IMR-90 (cell line): ENCODE measurements at regions not wholly inside any gene's neighbourhood (a gene's known extent, or its start where the extent isn't known, plus 50 kb on each side); places are given as distances from the start of the nearest gene placed in this dataset.

Experiments
- FOS ChIP-seq: fragments of 150-350 bp; IDR thresholded peaks from 2 replicates; pipeline ENCODE4 v1.6.1; 2016; ENCODE audit warnings: low read depth, low read length
- POLR2A ChIP-seq: IDR thresholded peaks from 2 replicates; pipeline ENCODE4 v1.6.1; 2012; ENCODE audit warnings: mild to moderate bottlenecking, low read depth, low read length
- RAD21 ChIP-seq: IDR thresholded peaks from 2 replicates; pipeline ENCODE4 v1.6.1; 2012; ENCODE audit warnings: low read length, improper control_type of control experiment
- USF2 ChIP-seq: fragments of 150-350 bp; IDR thresholded peaks from 2 replicates; pipeline ENCODE4 v1.6.1; 2017; ENCODE audit warnings: mild to moderate bottlenecking, antibody characterized with exemption, low read length, low read depth
- TF ChIP-seq, protein P1 (sequence below): conservative IDR thresholded peaks from 2 replicates; pipeline ENCODE4 v1.5.1; 2012; ENCODE audit warnings: mild to moderate bottlenecking, low read depth, low read length, improper control_type of control experiment

DNA sequence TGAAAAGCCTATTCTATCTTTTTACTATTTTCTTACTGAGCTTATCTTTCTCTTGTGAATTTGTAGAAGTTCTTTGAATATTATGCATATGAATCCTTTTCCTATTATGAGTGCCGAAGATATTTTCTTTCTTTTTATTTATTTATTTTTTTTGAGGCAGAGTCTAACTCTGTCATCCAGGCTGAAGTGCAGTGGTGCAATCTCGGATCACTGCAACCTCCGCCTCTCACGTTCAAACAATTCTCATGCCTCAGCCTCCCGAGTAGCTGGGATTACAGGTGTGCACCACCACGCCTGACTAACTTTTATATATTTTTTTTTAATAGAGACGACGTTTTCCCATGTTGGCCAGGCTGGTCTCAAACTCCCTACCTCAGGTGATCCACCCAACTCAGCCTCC lies 109.8 kb downstream of the RHOU start:
- no peak for TF ChIP-seq RAD21
- TF ChIP-seq USF2: no peak
- TF ChIP-seq, protein P1, sequence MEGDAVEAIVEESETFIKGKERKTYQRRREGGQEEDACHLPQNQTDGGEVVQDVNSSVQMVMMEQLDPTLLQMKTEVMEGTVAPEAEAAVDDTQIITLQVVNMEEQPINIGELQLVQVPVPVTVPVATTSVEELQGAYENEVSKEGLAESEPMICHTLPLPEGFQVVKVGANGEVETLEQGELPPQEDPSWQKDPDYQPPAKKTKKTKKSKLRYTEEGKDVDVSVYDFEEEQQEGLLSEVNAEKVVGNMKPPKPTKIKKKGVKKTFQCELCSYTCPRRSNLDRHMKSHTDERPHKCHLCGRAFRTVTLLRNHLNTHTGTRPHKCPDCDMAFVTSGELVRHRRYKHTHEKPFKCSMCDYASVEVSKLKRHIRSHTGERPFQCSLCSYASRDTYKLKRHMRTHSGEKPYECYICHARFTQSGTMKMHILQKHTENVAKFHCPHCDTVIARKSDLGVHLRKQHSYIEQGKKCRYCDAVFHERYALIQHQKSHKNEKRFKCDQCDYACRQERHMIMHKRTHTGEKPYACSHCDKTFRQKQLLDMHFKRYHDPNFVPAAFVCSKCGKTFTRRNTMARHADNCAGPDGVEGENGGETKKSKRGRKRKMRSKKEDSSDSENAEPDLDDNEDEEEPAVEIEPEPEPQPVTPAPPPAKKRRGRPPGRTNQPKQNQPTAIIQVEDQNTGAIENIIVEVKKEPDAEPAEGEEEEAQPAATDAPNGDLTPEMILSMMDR: no peak
- TF ChIP-seq POLR2A: no peak
- TF ChIP-seq FOS: no peak
